ENCODE measurements at regions not wholly inside any gene's neighbourhood (a gene's known extent, or its start where the extent isn't known, plus 50 kb on each side); places are given as distances from the start of the nearest gene placed in this dataset.

- DNase-seq: no peak
Measured at GRCh38 chr1:219119839-219120238, 53.8 kb upstream of the LYPLAL1 start.

GRCh38 chr1:219120624-219121544 is 52.8 kb upstream of the LYPLAL1 start:
- DNase-seq: no peak

- no peak for DNase-seq
Measured at GRCh38 chr1:219121679-219122078, 52.0 kb upstream of the LYPLAL1 start.

GRCh38 chr1:219123036-219123435 is 50.6 kb upstream of the LYPLAL1 start:
- no peak for DNase-seq
